NB4 (cell line): ENCODE measurements at regions not wholly inside any gene's neighbourhood (a gene's known extent, or its start where the extent isn't known, plus 50 kb on each side); places are given as distances from the start of the nearest gene placed in this dataset.

Source experiments
- CTCF ChIP-seq: IDR thresholded peaks from one replicate; pipeline ENCODE4 v1.5.1; 2012; ENCODE audit warnings: low read depth, low read length
- MAX ChIP-seq: IDR thresholded peaks from 2 replicates; pipeline ENCODE4 v1.6.1; 2011; ENCODE audit warnings: low read depth, low read length
- MYC ChIP-seq: IDR thresholded peaks from 2 replicates; pipeline ENCODE4 v1.6.1; 2011; ENCODE audit warnings: low read depth, low read length
- POLR2A ChIP-seq: IDR thresholded peaks from 2 replicates; pipeline ENCODE4 v1.6.1; 2011; ENCODE audit warnings: mild to moderate bottlenecking; ENCODE audit not compliant: insufficient read length; ENCODE audit errors: extremely low read depth

- TF ChIP-seq CTCF (no peak), POLR2A (no peak), MAX (no peak), MYC (no peak)
Observed at GRCh38 chr11:92506809-92507336, 282.3 kb downstream of the FAT3 start.
